ENCODE measurements at regions not wholly inside any gene's neighbourhood (a gene's known extent, or its start where the extent isn't known, plus 50 kb on each side); places are given as distances from the start of the nearest gene placed in this dataset.

DNA sequence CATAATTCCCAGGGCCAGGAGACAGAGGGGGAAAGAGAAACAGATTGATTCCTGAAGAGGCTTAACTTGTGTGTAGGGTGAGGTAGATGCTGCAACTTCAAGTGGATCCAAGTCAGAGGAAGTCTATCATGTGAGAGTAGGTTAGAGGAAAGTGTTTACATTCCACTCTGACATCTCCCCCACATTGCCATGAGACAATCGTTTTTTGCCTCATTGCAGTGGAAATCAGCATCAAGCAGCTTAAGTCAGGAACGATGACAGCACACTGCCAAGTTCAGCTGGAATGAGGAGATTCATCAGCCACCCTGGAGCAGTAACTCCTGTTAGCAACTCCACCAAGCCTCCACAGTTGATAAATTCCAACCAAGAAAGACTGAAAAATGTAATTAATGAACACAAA, 689.7 kb upstream of the MEF2C start:
- TF ChIP-seq, protein P1, sequence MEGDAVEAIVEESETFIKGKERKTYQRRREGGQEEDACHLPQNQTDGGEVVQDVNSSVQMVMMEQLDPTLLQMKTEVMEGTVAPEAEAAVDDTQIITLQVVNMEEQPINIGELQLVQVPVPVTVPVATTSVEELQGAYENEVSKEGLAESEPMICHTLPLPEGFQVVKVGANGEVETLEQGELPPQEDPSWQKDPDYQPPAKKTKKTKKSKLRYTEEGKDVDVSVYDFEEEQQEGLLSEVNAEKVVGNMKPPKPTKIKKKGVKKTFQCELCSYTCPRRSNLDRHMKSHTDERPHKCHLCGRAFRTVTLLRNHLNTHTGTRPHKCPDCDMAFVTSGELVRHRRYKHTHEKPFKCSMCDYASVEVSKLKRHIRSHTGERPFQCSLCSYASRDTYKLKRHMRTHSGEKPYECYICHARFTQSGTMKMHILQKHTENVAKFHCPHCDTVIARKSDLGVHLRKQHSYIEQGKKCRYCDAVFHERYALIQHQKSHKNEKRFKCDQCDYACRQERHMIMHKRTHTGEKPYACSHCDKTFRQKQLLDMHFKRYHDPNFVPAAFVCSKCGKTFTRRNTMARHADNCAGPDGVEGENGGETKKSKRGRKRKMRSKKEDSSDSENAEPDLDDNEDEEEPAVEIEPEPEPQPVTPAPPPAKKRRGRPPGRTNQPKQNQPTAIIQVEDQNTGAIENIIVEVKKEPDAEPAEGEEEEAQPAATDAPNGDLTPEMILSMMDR (conservative IDR thresholded peaks at IDR 0.05; ENCODE audit: low read length): no peak
- no peak for TF ChIP-seq EZH2phosphoT487 (IDR thresholded peaks at IDR 0.05; ENCODE audit: borderline replicate concordance, low read depth, low read length)

Measured in OCI-LY7 (cell line).